ENCODE measurements at regions not wholly inside any gene's neighbourhood (a gene's known extent, or its start where the extent isn't known, plus 50 kb on each side); places are given as distances from the start of the nearest gene placed in this dataset.

GRCh38 chr9:89871871-89872331 is 267.1 kb downstream of the GADD45G start:
- FAIRE-seq (no peak), DNase-seq (ENCODE audit: low read depth, low spot score) (no peak), ATAC-seq (no peak)
- Histone ChIP-seq H3K27ac (ENCODE audit: control insufficient read depth, insufficient read depth) (no peak overlapping the region), H3K79me2 (ENCODE audit: control insufficient read depth, insufficient read depth, low read length) (no peaks in the 10 kb centered on the region), H3K4me3 (no peak overlapping the region), H3K9ac (ENCODE audit: control insufficient read depth, insufficient read depth, low read length) (no peak overlapping the region), H2AFZ (ENCODE audit: control insufficient read depth, low read depth, low read length) (no peak overlapping the region), H3K4me2 (ENCODE audit: control insufficient read depth, insufficient read depth) (no peak overlapping the region), H3K27me3 (replicated peaks in 1 of 2; ENCODE audit: control insufficient read depth in 2 of 2, insufficient read depth in 2 of 2, low read length in 1 of 2) (peaks cover 0 to 2% of the 10 kb centered on the region in 2 experiments; a peak in 3 of 4 replicates), H4K20me1 (ENCODE audit: control insufficient read depth, insufficient read depth) (no peaks in the 10 kb centered on the region), H3K4me1 (ENCODE audit: control insufficient read depth, insufficient read depth, low read length) (no peaks in the 10 kb centered on the region), H3K36me3 (ENCODE audit: control insufficient read depth in 2 of 2, insufficient read depth in 2 of 2, low read length in 1 of 2) (no peaks in the 10 kb centered on the region), H3K9me3 (replicated peaks; ENCODE audit: control insufficient read depth, insufficient read depth, low read length) (no peaks in the 10 kb centered on the region)
- 30% methylated on average over 5 of the region's 5 CpGs for WGBS (ENCODE audit: insufficient coverage, insufficient replicate concordance, low lambda C conversion rate, missing lambda C conversion rate)
- ChIA-PET CTCF (no interaction called here), SMC1A (ENCODE audit: uncharacterized antibody, unreplicated experiment) (no interaction called here), RAD21 (ENCODE audit: unreplicated experiment) (interaction anchor here (1.4 kb wide), 1 partner anchor 56 kb away, joined by 3 read pairs; no protein-coding TSS in a partner anchor), POLR2A (no interaction called here)
- no peak for TF ChIP-seq ZBTB33 (IDR thresholded peaks at IDR 0.05)
- no peak for TF ChIP-seq IKZF2 (IDR thresholded peaks at IDR 0.05)
- no peak for TF ChIP-seq MTA3 (IDR thresholded peaks at IDR 0.05; ENCODE audit: borderline replicate concordance, low read length)
- no peak for TF ChIP-seq ESRRA (IDR thresholded peaks at IDR 0.05; ENCODE audit: low read length)
- TF ChIP-seq SMC3 (IDR thresholded peaks at IDR 0.05; ENCODE audit: borderline replicate concordance, low read length), result no peak
- no peak for TF ChIP-seq RFX5 (IDR thresholded peaks at IDR 0.05; ENCODE audit: low read depth, low read length)
- TF ChIP-seq ZNF622 (IDR thresholded peaks at IDR 0.05), result no peak
- TF ChIP-seq POLR2AphosphoS5 (IDR thresholded peaks at IDR 0.05; ENCODE audit: low read length), result no peak
- TF ChIP-seq ZBTB40 (IDR thresholded peaks at IDR 0.05; ENCODE audit: borderline replicate concordance), result no peak
- no peak for TF ChIP-seq CEBPZ (IDR thresholded peaks at IDR 0.05; ENCODE audit: low read depth, low read length)
- no peak for TF ChIP-seq PBX3 (IDR thresholded peaks at IDR 0.05; ENCODE audit: insufficient replicate concordance, low read depth, low read length)
- TF ChIP-seq POLR2A (IDR thresholded peaks at IDR 0.05; ENCODE audit: low read depth, low read length), result no peak
- TF ChIP-seq FOXK2 (IDR thresholded peaks at IDR 0.05), result no peak
- no peak for TF ChIP-seq KLF5 (IDR thresholded peaks at IDR 0.05; ENCODE audit: partially characterized antibody)
- TF ChIP-seq MTA2 (IDR thresholded peaks at IDR 0.05; ENCODE audit: low read depth), result no peak
- TF ChIP-seq PAX8 (IDR thresholded peaks at IDR 0.05), result no peak
- TF ChIP-seq RBBP5 (conservative IDR thresholded peaks at IDR 0.05), result no peak
- intact Hi-C loops (cut with micrococcal nuclease; ENCODE audit: unreplicated experiment), result no loop called here
- in situ Hi-C loops (cut with MboI), result no loop called here
- no TSS peak for BruUV-seq (replicated peaks)
